ENCODE measurements at regions not wholly inside any gene's neighbourhood (a gene's known extent, or its start where the extent isn't known, plus 50 kb on each side); places are given as distances from the start of the nearest gene placed in this dataset.

GRCh38 chr13:54091884-54092283 is 1063.3 kb downstream of the OLFM4 start:
- Histone ChIP-seq H3K27ac (ENCODE audit: low read depth, low read length) (no peak overlapping the region), H3K14ac (ENCODE audit: insufficient read length) (no peak overlapping the region), H2AFZ (ENCODE audit: low read length) (no peak overlapping the region), H3K27me3 (replicated peaks in 1 of 4; ENCODE audit: control insufficient read depth in 3 of 4, extremely low read depth in 1 of 4, insufficient read depth in 3 of 4, low read length in 3 of 4) (no peaks in the 10 kb centered on the region), H4K8ac (ENCODE audit: extremely low read depth, insufficient read depth, low read length) (no peak overlapping the region), H3K4me1 (replicated peaks in 1 of 4; ENCODE audit: control insufficient read depth in 3 of 4, insufficient read depth in 4 of 4, low read length in 3 of 4) (no peaks in the 10 kb centered on the region), H3K79me2 (ENCODE audit: control insufficient read depth in 1 of 2, insufficient read depth in 2 of 2, low read length in 2 of 2) (no peaks in the 10 kb centered on the region), H4K20me1 (replicated peaks in 1 of 2; ENCODE audit: control insufficient read depth in 1 of 2, insufficient read depth in 2 of 2, low read length in 2 of 2) (no peaks in the 10 kb centered on the region), H2BK5ac (ENCODE audit: low read depth, low read length) (no peak overlapping the region), H3K23me2 (ENCODE audit: low read depth, low read length) (no peaks in the 10 kb centered on the region), H3K9me3 (ENCODE audit: insufficient read depth in 2 of 2, low read depth in 1 of 2, low read length in 1 of 2) (no peaks in the 10 kb centered on the region; a peak in 1 of 4 replicates), H4K91ac (replicated peaks; ENCODE audit: insufficient read length, low read length) (no peak overlapping the region), H3K79me1 (ENCODE audit: low read depth, low read length) (no peaks in the 10 kb centered on the region), H3K36me3 (ENCODE audit: control insufficient read depth in 2 of 4, insufficient read depth in 4 of 4, low read length in 3 of 4) (0 out of 8 replicates have a peak, but pooled peaks cover 0 to 2% (median 0%) of the 10 kb centered on the region in 4 experiments), H2BK120ac (replicated peaks; ENCODE audit: low read depth, low read length) (no peak overlapping the region), H4K5ac (ENCODE audit: insufficient read length, low read depth, low read length) (no peak overlapping the region), H3K4me3 (ENCODE audit: extremely low read depth in 1 of 4, insufficient read depth in 2 of 4, low read depth in 3 of 4, low read length in 4 of 4) (no peak overlapping the region), H3K4me2 (ENCODE audit: insufficient read depth in 1 of 2, low read depth in 2 of 2, low read length in 2 of 2) (no peak overlapping the region), H3K18ac (ENCODE audit: extremely low read depth, low read length) (no peak overlapping the region), H3K4ac (replicated peaks; ENCODE audit: insufficient read length, low read depth, low read length) (no peak overlapping the region), H2BK15ac (ENCODE audit: low read length) (no peak overlapping the region), H2BK12ac (ENCODE audit: low read depth, low read length) (no peak overlapping the region), H2AK5ac (ENCODE audit: low read depth, low read length) (no peak overlapping the region), H3K23ac (ENCODE audit: insufficient read length) (no peak overlapping the region), H3K9ac (replicated peaks in 1 of 4; ENCODE audit: extremely low read depth in 1 of 4, low read depth in 3 of 4, low read length in 3 of 4) (no peak overlapping the region), H3K56ac (replicated peaks; ENCODE audit: insufficient read length, low read depth, low read length) (no peak overlapping the region), H2BK20ac (ENCODE audit: low read length) (no peak overlapping the region)
- FAIRE-seq (no peak), DNase-seq (ENCODE audit: low read depth in 1 of 2, low spot score in 2 of 2) (no peak)
- CTCF ChIA-PET (ENCODE audit: partially characterized antibody): interaction anchor here (1.0 to 1.2 kb wide), 2 partner anchors 333 to 1154 kb away, joined by 3 read pairs; no protein-coding TSS in a partner anchor
- WGBS, 2 experiments (ENCODE audit: extremely low coverage in 1 of 2, insufficient coverage in 1 of 2, insufficient read length in 1 of 2, insufficient replicate concordance in 2 of 2, low coverage in 1 of 2, low lambda C conversion rate in 2 of 2, missing lambda C conversion rate in 1 of 2): 85% methylated on average over 1 of the region's 1 CpG; no CpG with 5 or more reads in 1 of the 2 experiments
- TF ChIP-seq SIN3A (conservative IDR thresholded peaks at IDR 0.05 in 1 of 2, IDR thresholded peaks at IDR 0.05 in 1 of 2; ENCODE audit: low read depth in 1 of 2, low read length in 2 of 2) (no peak), SP1 (IDR thresholded peaks at IDR 0.05; ENCODE audit: low read depth, low read length) (no peak), GTF2F1 (IDR thresholded peaks at IDR 0.05; ENCODE audit: borderline replicate concordance, low read depth, low read length) (no peak), EZH2 (IDR thresholded peaks at IDR 0.05; ENCODE audit: low read depth, low read length, severe bottlenecking) (no peak), HDAC6 (IDR thresholded peaks at IDR 0.05; ENCODE audit: low read depth, low read length) (no peak), TAF7 (optimal IDR thresholded peaks at IDR 0.05; ENCODE audit: borderline replicate concordance, low read depth, low read length) (no peak), PHF8 (conservative IDR thresholded peaks at IDR 0.05; ENCODE audit: low read depth, low read length) (no peak), YY1 (IDR thresholded peaks at IDR 0.05; ENCODE audit: low read depth, low read length) (no peak), TCF12 (IDR thresholded peaks at IDR 0.05; ENCODE audit: low read depth, low read length) (no peak), BRCA1 (IDR thresholded peaks at IDR 0.05; ENCODE audit: low read depth, low read length) (no peak), SAP30 (IDR thresholded peaks at IDR 0.05; ENCODE audit: insufficient read depth, insufficient replicate concordance, low read length) (no peak), TBP (IDR thresholded peaks at IDR 0.05; ENCODE audit: low read depth, low read length) (no peak), SP4 (IDR thresholded peaks at IDR 0.05; ENCODE audit: low read length) (no peak)
- POLR2A ChIA-PET (ENCODE audit: partially characterized antibody): no interaction called here

Data from H1 (cell line).